H9 (cell line): ENCODE measurements at regions not wholly inside any gene's neighbourhood (a gene's known extent, or its start where the extent isn't known, plus 50 kb on each side); places are given as distances from the start of the nearest gene placed in this dataset.

Experiments
- DNase-seq: peaks from one replicate; pipeline ENCODE4 v3.0.0-alpha.2; 2017
- H2AFZ ChIP-seq: one replicate; pipeline ENCODE4 v1.6.1; 2013; ENCODE audit warnings: mild to moderate bottlenecking, low read length, control low read depth, moderate library complexity
- H2AK5ac ChIP-seq: 2 replicates; pipeline ENCODE4 v1.6.1; 2013; ENCODE audit warnings: low read length, control low read depth, mixed read lengths; ENCODE audit not compliant: insufficient read length
- H2BK120ac ChIP-seq: one replicate; pipeline ENCODE4 v1.6.1; 2013; ENCODE audit warnings: low read depth, mild to moderate bottlenecking, low read length, control low read depth, inconsistent platforms; ENCODE audit not compliant: poor library complexity, severe bottlenecking
- H2BK12ac ChIP-seq: 2 replicates; pipeline ENCODE4 v1.6.1; 2013; ENCODE audit warnings: low read length, control low read depth, mixed read lengths, low read depth; ENCODE audit not compliant: insufficient read length
- H2BK15ac ChIP-seq: 2 replicates; pipeline ENCODE4 v1.6.1; 2013; ENCODE audit warnings: low read depth, low read length, control low read depth
- H2BK20ac ChIP-seq: one replicate; pipeline ENCODE4 v1.6.1; 2013; ENCODE audit warnings: low read depth, mild to moderate bottlenecking, low read length, control low read depth, inconsistent platforms; ENCODE audit not compliant: poor library complexity, severe bottlenecking
- H2BK5ac ChIP-seq: 2 replicates; pipeline ENCODE4 v1.6.1; 2013; ENCODE audit warnings: low read length, control low read depth, mixed read lengths; ENCODE audit not compliant: insufficient read length
- H3K14ac ChIP-seq: 2 replicates; pipeline ENCODE4 v1.6.1; 2013; ENCODE audit warnings: low read length, control low read depth; ENCODE audit not compliant: insufficient read depth
- H3K18ac ChIP-seq: 2 replicates; pipeline ENCODE4 v1.6.1; 2013; ENCODE audit warnings: low read depth, mild to moderate bottlenecking, mixed read lengths, low read length, control low read depth; ENCODE audit not compliant: insufficient read length
- H3K23ac ChIP-seq: 2 replicates; pipeline ENCODE4 v1.6.1; 2013; ENCODE audit warnings: low read length, control low read depth, mixed read lengths, low read depth; ENCODE audit not compliant: insufficient read length
- H3K23me2 ChIP-seq: 2 replicates; pipeline ENCODE4 v1.6.1; 2013; ENCODE audit warnings: low read depth, mild to moderate bottlenecking, mixed read lengths, low read length, control low read depth; ENCODE audit not compliant: insufficient read length, poor library complexity, severe bottlenecking
- H3K27ac ChIP-seq: 2 replicates; pipeline ENCODE4 v1.5.1; 2013; ENCODE audit warnings: low read length, control low read depth, mixed read lengths, low read depth; ENCODE audit not compliant: insufficient read length
- H3K27me3 ChIP-seq: 2 replicates; pipeline ENCODE4 v1.6.1; 2013; ENCODE audit warnings: low read length, control low read depth, inconsistent platforms; ENCODE audit not compliant: insufficient read depth
- H3K4ac ChIP-seq: 2 replicates; pipeline ENCODE4 v1.6.1; 2013; ENCODE audit warnings: low read depth, mild to moderate bottlenecking, control low read depth, inconsistent platforms, low read length, moderate library complexity
- H3K4me1 ChIP-seq: 2 replicates; pipeline ENCODE4 v1.6.1; 2013; ENCODE audit warnings: low read length, control low read depth, inconsistent platforms; ENCODE audit not compliant: insufficient read depth
- H3K4me2 ChIP-seq: 2 replicates; pipeline ENCODE4 v1.6.1; 2013; ENCODE audit warnings: low read length, control low read depth, mixed read lengths; ENCODE audit not compliant: insufficient read length, insufficient read depth
- H3K56ac ChIP-seq: 2 replicates; pipeline ENCODE4 v1.6.1; 2013; ENCODE audit warnings: low read depth, mild to moderate bottlenecking, mixed read lengths, low read length, control low read depth; ENCODE audit not compliant: insufficient read length
- H3K79me1 ChIP-seq: 2 replicates; pipeline ENCODE4 v1.6.1; 2013; ENCODE audit warnings: low read depth, mild to moderate bottlenecking, moderate library complexity, low read length, control low read depth, inconsistent platforms; ENCODE audit not compliant: insufficient read depth, poor library complexity, severe bottlenecking
- H3K79me2 ChIP-seq: 2 replicates; pipeline ENCODE4 v1.6.1; 2013; ENCODE audit warnings: low read length, control low read depth, inconsistent platforms; ENCODE audit not compliant: insufficient read depth
- H3K9ac ChIP-seq: 2 replicates; pipeline ENCODE4 v1.6.1; 2013; ENCODE audit warnings: low read length, control low read depth, mixed read lengths; ENCODE audit not compliant: insufficient read length; ENCODE audit errors: extremely low read depth
- H3K9me3 ChIP-seq: one replicate; pipeline ENCODE4 v1.6.1; 2013; ENCODE audit warnings: low read depth, low read length, inconsistent platforms; ENCODE audit not compliant: control insufficient read depth
- H3T11ph ChIP-seq: one replicate; pipeline ENCODE4 v1.6.1; 2013; ENCODE audit warnings: mild to moderate bottlenecking, low read length, control low read depth, inconsistent platforms
- H4K20me1 ChIP-seq: one replicate; pipeline ENCODE4 v1.6.1; 2013; ENCODE audit not compliant: control insufficient read depth, insufficient read length, insufficient read depth
- H4K5ac ChIP-seq: 2 replicates; pipeline ENCODE4 v1.6.1; 2013; ENCODE audit warnings: low read depth, mild to moderate bottlenecking, mixed read lengths, low read length, control low read depth; ENCODE audit not compliant: insufficient read length
- H4K8ac ChIP-seq: replicated peaks from 2 replicates; pipeline ENCODE4 v1.6.1; 2013; ENCODE audit warnings: low read length, control low read depth, mixed read lengths, low read depth; ENCODE audit not compliant: insufficient read length
- H4K91ac ChIP-seq: 2 replicates; pipeline ENCODE4 v1.6.1; 2013; ENCODE audit warnings: low read depth, mild to moderate bottlenecking, moderate library complexity, mixed read lengths, low read length, control low read depth; ENCODE audit not compliant: insufficient read length
- H3K27ac Mint-ChIP-seq, 3 experiments: 2 replicates in 2 of 3; 3 replicates in 1 of 3; pipeline ENCODE4 v1.8.0; 2020 to 2021; ENCODE audit warnings: mixed read lengths in 3 of 3, mild to moderate bottlenecking in 1 of 3, moderate library complexity in 1 of 3
- H3K27me3 Mint-ChIP-seq: 2 replicates; pipeline ENCODE4 v1.8.0; 2021; ENCODE audit warnings: low read depth, mild to moderate bottlenecking, moderate library complexity, mixed read lengths
- H3K36me3 Mint-ChIP-seq, 3 experiments: 2 replicates in 2 of 3; 3 replicates in 1 of 3; pipeline ENCODE4 v1.8.0; 2020 to 2021; ENCODE audit warnings: low read depth in 3 of 3, mixed read lengths in 3 of 3; ENCODE audit not compliant: insufficient read depth in 1 of 3
- H3K4me1 Mint-ChIP-seq, 2 experiments: 2 replicates each; pipeline ENCODE4 v1.8.0; 2020; ENCODE audit warnings: mixed read lengths in 2 of 2
- H3K4me3 Mint-ChIP-seq, 2 experiments: 2 replicates in 1 of 2; 3 replicates in 1 of 2; pipeline ENCODE4 v1.8.0; 2020 to 2021; ENCODE audit warnings: mild to moderate bottlenecking in 2 of 2, mixed read lengths in 2 of 2, moderate library complexity in 1 of 2
- H3K9me3 Mint-ChIP-seq, 2 experiments: 2 replicates in 1 of 2; 3 replicates in 1 of 2; pipeline ENCODE4 v1.8.0; 2020; ENCODE audit warnings: mild to moderate bottlenecking in 2 of 2, mixed read lengths in 2 of 2, moderate library complexity in 1 of 2
- WGBS: extraction: QIAGEN DNeasy Blood & Tissue Kit; methylation state at CpG from one replicate; pipeline ENCODE4 v1.1.7; 2013; ENCODE audit warnings: missing lambda C conversion rate, low lambda C conversion rate, mixed read lengths; ENCODE audit not compliant: insufficient read length; ENCODE audit errors: extremely low coverage; 5-methylcytosine and 5-hydroxymethylcytosine counted together
- TF ChIP-seq, protein P1 (sequence below): fragments of 200-600 bp; sonication (generic); conservative IDR thresholded peaks from 3 replicates; pipeline ENCODE4 v1.8.0; 2021; ENCODE audit warnings: antibody characterized with exemption, mild to moderate bottlenecking

DNA sequence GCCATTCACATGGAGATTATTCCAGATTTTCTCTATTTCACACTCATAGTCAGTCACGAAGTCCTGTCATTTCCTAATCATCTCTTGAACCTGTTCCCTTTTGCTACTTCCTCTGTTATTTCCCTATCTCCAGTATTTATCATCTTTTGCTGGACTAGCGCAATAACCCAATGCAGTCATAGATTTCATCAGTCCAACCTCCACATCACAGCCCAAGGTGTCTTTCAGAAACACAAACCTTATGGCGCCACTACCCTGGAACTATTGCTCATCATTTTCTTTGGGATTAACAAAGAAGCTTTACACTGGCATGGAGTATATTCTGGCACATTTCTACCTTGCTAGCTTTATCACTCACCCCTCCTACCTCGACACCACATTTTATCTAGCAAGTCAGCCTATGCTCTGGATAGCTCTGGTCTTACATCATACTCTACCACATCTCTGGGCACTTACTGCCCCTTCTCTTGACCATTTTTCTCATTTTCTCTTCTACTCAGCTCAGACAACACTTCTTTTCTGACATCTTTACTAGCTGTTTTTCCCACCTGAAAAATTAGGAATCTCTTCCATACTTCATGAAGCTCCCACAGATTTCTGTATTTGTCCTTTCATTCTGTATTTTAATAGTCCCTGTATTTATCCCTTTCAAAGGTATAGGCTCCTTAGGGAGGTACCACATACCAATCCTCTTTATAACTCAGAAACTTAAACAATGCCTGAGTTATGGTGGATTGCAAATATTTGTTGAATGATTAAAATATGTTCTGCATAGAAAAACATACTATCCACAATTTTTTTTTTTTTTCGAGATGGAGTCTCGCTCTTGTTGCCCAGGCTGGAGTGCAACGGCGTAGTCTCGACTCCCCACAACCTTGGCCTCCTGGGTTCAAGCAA is 534.7 kb downstream of the KLF12 start:
- Histone ChIP-seq H3K23ac (no peak overlapping the region), H3T11ph (no peak overlapping the region), H3K27ac (no peak overlapping the region), H2BK15ac (no peak overlapping the region), H2AK5ac (no peak overlapping the region), H3K18ac (no peak overlapping the region), H4K8ac (no peak overlapping the region), H2BK20ac (no peak overlapping the region), H3K4ac (no peak overlapping the region), H4K5ac (no peak overlapping the region), H3K79me2 (no peaks in the 10 kb centered on the region), H2BK5ac (no peak overlapping the region), H3K79me1 (no peaks in the 10 kb centered on the region), H3K27me3 (no peaks in the 10 kb centered on the region), H3K56ac (no peak overlapping the region), H2BK120ac (no peak overlapping the region), H3K9me3 (no peaks in the 10 kb centered on the region), H3K23me2 (no peaks in the 10 kb centered on the region), H3K4me1 (no peaks in the 10 kb centered on the region), H4K20me1 (no peaks in the 10 kb centered on the region), H2AFZ (no peak overlapping the region), H3K4me2 (no peak overlapping the region), H4K91ac (no peak overlapping the region), H2BK12ac (no peak overlapping the region), H3K9ac (no peak overlapping the region), H3K14ac (no peak overlapping the region)
- no peak overlapping the region for H3K27ac Mint-ChIP-seq
- H3K4me1 Mint-ChIP-seq: no peaks in the 10 kb centered on the region; a peak in 1 of 4 replicates
- H3K36me3 Mint-ChIP-seq: no peaks in the 10 kb centered on the region
- TF ChIP-seq, protein P1, sequence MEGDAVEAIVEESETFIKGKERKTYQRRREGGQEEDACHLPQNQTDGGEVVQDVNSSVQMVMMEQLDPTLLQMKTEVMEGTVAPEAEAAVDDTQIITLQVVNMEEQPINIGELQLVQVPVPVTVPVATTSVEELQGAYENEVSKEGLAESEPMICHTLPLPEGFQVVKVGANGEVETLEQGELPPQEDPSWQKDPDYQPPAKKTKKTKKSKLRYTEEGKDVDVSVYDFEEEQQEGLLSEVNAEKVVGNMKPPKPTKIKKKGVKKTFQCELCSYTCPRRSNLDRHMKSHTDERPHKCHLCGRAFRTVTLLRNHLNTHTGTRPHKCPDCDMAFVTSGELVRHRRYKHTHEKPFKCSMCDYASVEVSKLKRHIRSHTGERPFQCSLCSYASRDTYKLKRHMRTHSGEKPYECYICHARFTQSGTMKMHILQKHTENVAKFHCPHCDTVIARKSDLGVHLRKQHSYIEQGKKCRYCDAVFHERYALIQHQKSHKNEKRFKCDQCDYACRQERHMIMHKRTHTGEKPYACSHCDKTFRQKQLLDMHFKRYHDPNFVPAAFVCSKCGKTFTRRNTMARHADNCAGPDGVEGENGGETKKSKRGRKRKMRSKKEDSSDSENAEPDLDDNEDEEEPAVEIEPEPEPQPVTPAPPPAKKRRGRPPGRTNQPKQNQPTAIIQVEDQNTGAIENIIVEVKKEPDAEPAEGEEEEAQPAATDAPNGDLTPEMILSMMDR: no peak
- 0 out of 5 replicates have a peak, but pooled peaks cover 0 to 2% of the 10 kb centered on the region in 2 experiments for H3K9me3 Mint-ChIP-seq
- DNase-seq: no peak
- no peak overlapping the region for H3K4me3 Mint-ChIP-seq
- H3K27me3 Mint-ChIP-seq: no peaks in the 10 kb centered on the region
- no CpG with 5 or more reads among the region's 9 CpGs for WGBS
